HG03025 (cell line): ENCODE measurements at regions not wholly inside any gene's neighbourhood (a gene's known extent, or its start where the extent isn't known, plus 50 kb on each side); places are given as distances from the start of the nearest gene placed in this dataset.

ENCODE experiments used
- ATAC-seq: cut with Tn5 transposase; IDR thresholded peaks from one replicate; pipeline ENCODE4 v1.9.1; 2021; ENCODE audit warnings: mild to moderate bottlenecking, moderate library complexity; ENCODE audit not compliant: unreplicated experiment, low FRiP score

GRCh38 chr21:17440969-17441368, 71.9 kb upstream of the CXADR start:
- no peak for ATAC-seq

DNA sequence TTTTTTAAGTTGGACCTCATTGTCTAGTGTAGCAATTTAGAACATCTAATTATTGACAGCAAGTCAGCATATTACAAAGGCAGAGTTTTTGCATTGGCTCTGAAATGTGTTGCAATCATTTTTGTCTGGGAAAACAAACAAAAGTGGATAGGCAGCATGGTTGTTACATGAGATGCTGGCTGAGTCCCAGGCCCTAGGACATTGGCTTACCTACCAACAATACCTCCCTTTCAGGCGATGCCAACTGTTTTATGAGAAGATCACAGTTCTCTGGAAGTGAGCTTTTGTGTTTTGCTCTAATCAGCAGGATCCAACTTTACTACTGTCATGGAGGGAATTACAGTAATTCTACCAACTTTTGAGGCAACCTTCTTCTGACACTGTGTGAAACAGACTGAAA, 71.5 kb upstream of the CXADR start:
- ATAC-seq: no peak

- no peak for ATAC-seq
Observed at GRCh38 chr21:17442165-17442564, 70.7 kb upstream of the CXADR start.

DNA sequence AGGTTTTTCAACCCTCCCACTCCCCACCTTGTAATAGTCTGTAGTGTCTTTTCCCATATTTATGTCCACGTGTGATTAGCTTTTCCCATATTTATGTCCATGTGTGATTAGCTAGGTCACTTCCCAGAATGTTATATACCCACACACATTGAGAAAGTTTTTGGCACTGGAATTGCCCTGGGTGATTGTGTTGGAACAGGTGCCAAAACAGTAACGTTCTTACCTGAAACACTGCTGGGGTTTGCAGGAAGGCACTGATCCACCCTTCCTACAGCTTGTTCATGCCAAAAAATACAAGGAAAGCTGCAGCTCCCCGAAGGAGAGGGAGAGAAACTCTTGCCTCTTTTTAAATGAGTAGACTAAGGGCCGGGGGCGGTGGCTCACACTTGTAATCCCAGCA, 68.0 kb upstream of the CXADR start:
- ATAC-seq: no peak

DNA sequence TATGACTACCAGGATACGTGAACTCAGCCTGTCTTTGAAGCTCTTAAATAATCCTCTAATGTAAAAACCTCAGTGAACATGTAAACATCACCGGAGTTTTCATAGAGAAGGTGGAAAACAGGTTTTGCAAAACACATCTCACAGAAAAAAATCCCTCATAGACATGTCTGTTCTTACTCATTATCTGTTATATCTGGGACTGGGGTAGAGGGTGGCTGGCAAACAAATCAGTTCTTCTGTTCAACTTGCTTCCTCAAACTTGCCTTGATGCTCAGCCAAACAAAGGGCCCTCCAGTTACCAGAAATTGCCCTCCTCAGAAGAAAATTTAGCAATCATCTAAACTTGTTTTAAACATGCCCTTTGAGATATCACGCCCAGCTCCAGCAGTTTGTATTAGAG, 66.1 kb upstream of the CXADR start:
- ATAC-seq: no peak

DNA sequence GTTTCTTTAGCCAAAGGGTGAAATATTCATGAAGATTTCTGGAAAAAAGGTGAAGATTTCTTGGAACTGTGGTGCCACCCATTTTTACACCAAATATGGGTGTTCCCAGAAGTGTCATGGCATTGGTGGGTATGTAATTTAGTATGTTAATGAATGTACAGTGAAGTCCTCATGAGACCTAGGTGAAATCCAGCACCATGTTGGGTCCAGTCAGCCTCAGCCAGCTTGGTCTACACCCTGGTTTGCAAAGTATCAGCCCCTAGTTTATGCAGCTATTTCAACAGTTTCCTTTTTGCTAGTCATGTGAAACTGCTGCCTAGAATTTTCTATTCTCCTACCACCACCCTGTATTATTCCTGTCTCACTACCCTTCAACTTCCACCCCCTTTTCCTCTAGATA, 63.1 kb upstream of the CXADR start:
- ATAC-seq: no peak

- no peak for ATAC-seq
Observed at GRCh38 chr21:17451364-17451891, 61.4 kb upstream of the CXADR start.

GRCh38 chr21:17454315-17455027, 58.4 kb upstream of the CXADR start:
- ATAC-seq: no peak

DNA sequence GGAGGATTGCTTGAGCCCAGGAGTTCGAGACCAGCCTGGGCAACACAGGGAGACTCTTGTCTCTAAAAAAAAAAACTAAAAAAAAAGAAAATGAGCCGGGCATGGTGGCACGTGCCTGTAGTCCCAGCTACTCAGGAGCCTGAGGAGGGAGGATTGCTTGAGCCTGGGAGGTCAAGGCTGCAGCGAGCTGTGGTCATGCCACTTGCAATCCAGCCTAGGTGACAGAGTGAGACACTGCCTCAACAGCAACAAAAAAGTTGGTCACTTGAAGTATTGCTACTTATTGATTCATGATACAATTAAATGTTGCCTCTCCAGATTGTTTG, 57.9 kb upstream of the CXADR start:
- no peak for ATAC-seq

DNA sequence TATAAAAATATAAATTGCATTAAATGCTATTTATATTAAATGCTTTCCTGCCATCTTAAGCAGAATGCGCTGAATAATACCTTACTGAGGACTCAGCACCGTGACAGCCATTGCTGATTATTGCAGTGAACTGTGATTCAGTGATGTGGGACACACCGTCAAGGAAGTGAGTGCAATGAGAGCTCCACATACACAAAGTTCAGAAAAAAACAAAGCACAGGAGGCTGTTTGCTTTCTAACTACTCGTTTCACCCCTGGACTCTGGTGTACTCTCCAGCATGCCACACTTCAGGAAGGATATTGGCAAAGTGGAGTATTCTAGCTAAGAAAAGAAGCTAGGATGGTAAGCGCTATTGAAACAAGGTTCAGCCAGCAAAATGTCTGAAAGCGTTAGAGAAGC, 57.4 kb upstream of the CXADR start:
- no peak for ATAC-seq

GRCh38 chr21:17458279-17458678, 54.6 kb upstream of the CXADR start:
- ATAC-seq: no peak

GRCh38 chr21:17460094-17460493, 52.7 kb upstream of the CXADR start:
- no peak for ATAC-seq

DNA sequence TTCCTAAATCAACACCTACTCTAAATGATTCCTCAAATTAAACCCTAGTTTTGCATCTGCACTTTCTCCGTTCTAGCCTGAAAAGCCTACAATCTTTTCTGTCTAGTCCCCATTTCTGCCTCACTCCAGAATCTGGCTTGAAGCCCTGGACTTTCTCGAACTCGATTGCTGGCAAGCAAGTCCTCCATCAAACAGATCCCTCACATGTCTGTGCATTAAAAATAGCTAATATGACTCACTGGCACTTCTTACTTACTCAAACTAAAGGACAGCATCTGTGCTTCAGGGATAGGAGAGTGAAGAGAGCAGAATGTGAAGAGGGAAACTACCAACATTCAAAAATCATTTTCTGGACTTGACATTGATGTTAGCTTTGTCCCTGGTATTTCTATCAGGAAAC, 51.8 kb upstream of the CXADR start:
- ATAC-seq: no peak

DNA sequence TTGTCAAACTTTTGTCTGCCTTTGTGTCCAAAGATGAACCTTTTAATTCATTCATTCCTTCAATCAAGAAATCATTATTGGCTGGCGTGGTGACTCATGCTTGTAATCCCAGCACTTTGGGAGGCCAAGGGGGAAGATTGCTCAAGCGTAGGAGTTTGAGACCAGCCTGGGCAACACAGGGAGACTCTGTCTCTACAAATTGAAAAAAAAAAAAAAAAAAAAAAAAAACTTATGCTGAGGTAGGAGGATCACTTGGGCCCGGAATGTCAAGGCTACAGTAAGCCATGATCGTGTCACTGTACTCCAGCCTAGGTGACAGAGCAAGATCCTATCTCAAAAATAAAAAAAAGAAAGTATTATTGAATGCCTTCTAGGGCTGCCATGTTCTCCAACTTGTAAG, 51.3 kb upstream of the CXADR start:
- ATAC-seq: no peak

DNA sequence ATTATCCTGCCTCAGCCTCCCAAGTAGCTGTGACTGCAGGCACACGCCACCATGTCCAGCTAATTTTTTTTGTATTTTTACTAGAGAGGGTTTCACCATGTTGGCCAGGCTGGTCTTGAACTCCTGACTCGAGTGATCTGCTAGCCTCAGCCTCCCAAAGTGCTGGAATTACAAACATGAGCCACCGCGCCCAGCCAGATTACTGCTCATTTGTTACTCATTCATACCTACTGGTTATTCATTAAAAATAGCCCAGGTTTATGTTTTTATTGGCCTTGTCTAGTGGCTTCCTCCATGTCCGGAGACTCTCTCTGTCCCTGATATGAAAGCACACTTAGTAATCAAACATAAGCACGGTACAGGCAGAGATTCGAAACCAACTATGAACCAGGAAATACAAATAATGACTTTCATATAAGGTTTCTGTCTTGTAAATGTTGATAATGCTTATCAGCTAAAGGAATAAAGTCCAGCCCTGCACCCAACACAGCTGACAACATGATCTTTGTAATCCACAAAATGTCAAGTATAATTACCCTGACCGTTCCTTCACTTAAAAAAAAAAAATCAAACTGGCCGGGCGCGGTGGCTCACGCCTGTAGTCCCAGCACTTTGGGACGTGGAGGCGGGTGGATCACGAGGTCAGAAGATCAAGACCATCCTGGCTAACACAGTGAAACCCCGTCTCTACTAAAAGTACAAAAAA, 50.4 kb upstream of the CXADR start:
- no peak for ATAC-seq
